Motor neuron (in vitro differentiated cells): ENCODE measurements at regions not wholly inside any gene's neighbourhood (a gene's known extent, or its start where the extent isn't known, plus 50 kb on each side); places are given as distances from the start of the nearest gene placed in this dataset.

ENCODE experiments used
- ATAC-seq, 8 experiments: fragments of 200-7000 bp; cut with Tn5 transposase; replicated peaks in 6 of 8; 2 replicates each; pipeline ENCODE4 v1.8.0; 2021; ENCODE audit warnings: mild to moderate bottlenecking in 8 of 8, moderate library complexity in 8 of 8
- H3K27ac ChIP-seq, 2 donors: fragments of 250-450 bp; sonication (Bioruptor Pico); 2 replicates each; pipeline ENCODE4 v1.9.0; 2021; ENCODE audit warnings: antibody characterized with exemption in 2 of 2, mild to moderate bottlenecking in 2 of 2, moderate library complexity in 1 of 2
- H3K4me1 ChIP-seq, 2 donors: fragments of 250-450 bp; sonication (Bioruptor Pico); replicated peaks in 1 of 2; 2 replicates each; pipeline ENCODE4 v1.6.1; 2021; ENCODE audit warnings: antibody characterized with exemption in 2 of 2, mild to moderate bottlenecking in 2 of 2, moderate library complexity in 1 of 2
- H3K4me3 ChIP-seq, 5 donors: fragments of 250-450 bp; sonication (Bioruptor Pico); 2 replicates each; pipeline ENCODE4 v1.9.0; 2021; ENCODE audit warnings: antibody characterized with exemption in 5 of 5, mild to moderate bottlenecking in 5 of 5, moderate library complexity in 4 of 5
- WGBS, 10 experiments: fragments of 450-650 bp; shearing (Covaris generic); methylation state at CpG; one replicate each; pipeline ENCODE4 v1.0.0; 2022; 5-methylcytosine and 5-hydroxymethylcytosine counted together
- in situ Hi-C, 9 experiments: fragments of 400-800 bp; cut with MboI; loops; one replicate each; pipeline ENCODE4 v1.15.0; 2021; ENCODE audit warnings: low sequenced_read_pairs in 9 of 9, low pct_unique_long_range_greater_than_20kb in 2 of 9; ENCODE audit not compliant: unreplicated experiment in 9 of 9

DNA sequence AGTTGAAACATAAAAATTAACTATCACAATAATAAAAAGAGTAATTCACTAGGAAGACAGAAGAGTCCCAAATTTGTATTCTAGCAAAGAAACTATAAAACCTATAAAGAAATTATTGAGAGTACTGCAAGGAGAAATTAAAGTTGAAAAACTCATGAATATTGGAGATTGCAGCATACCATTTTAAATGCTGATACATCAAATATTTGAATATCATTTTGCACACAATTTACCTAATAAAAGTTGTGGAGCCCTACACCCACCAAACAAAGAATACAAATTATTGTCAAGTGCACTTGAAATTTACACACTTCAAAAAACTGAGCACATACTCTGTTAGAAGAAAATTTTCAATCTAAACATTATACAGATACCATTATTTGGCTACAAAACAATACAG is 531.6 kb upstream of the SMIM21 start:
- no peaks in the 10 kb centered on the region for H3K4me1 ChIP-seq
- in situ Hi-C loops = no loop called here

DNA sequence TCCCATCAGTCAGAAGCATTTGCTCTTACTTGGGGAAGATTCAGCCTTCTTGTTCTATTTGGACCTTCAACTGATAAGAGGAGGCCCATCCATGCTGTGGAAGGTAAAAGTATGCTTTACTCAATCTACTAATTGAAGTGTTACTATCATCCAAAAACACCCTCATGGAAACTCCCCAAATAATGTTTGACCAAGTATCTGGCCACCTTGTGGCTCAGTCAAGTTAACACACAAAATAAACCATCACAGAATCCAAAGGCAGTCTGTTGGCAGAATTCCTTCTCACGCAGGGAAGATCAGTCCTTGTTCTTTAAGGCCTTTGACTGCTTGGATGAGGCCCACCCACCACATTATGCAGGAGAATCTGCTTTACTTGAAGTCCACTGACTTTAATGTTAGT is 531.2 kb upstream of the SMIM21 start:
- in situ Hi-C loops = no loop called here
- Histone ChIP-seq H3K27ac (no peak overlapping the region), H3K4me1 (no peaks in the 10 kb centered on the region), H3K4me3 (no peak overlapping the region)
- 0 to 100% (median 83%) methylated on average over 1 of the region's 1 CpG; no CpG with 5 or more reads in 5 of the 10 experiments for WGBS, 10 experiments
- ATAC-seq = no peak

More for the DNA sequence above, 531.6 kb upstream of the SMIM21 start:
- no peak overlapping the region for H3K4me3 ChIP-seq
- ATAC-seq = no peak
- no peak overlapping the region for H3K27ac ChIP-seq

DNA sequence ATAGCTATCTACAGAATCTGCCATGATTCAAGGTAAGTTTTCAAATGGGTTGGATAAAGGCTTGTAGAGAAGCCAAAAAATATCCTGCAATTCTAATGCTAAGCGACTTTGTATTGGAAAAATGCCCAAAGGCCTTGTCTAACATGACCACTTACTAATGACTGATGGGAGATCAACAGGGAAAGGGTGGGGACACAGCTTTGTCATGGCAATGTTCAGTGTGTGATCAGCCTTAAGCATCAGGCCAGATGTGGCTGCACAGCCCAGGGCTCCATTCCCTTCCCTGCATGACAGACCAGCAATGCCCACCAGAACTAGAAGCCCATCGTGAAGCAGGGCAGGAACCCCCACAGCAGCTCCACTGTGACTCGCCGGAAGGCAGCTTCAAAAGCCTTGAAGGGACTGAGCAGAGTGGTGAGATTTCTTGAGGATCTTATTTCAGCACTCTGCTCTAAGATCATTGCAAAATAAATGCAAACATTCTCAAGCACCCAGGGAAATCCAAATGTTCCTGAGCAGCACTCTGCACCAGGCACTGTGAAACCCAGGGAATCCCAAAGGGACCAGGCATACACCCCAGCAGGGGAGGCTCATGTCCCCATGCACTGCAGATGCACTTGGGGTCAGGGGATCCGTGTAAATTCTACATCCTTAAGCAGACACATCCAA is 517.9 kb upstream of the SMIM21 start:
- Histone ChIP-seq H3K4me1 (no peaks in the 10 kb centered on the region), H3K4me3 (no peak overlapping the region), H3K27ac (no peak overlapping the region)
- WGBS, 10 experiments = 17 to 93% (median 86%) methylated on average over 1 to 4 of the region's 5 CpGs; no CpG with 5 or more reads in 3 of the 10 experiments
- peak in 2 of 8 experiments; percentile 57 to 73 for ATAC-seq
- in situ Hi-C loops = no loop called here

DNA sequence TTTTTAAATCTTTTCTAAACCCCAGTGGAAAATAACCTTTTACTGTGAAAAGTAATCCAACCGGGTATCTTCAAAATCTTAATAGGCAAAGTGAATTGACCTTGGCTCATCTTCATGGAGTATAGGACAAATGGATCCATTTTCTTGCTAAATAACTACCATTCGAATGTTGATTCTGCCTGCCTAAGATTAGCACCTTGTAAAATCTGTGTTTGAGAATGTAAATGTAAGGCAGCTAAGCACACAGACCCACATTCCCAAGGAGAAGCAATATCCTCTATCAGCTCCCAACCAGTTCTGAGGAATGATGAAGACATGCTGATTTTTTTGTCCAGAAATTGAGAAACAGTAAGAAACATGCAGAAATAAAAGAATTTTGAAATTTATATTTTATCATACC is 509.8 kb upstream of the SMIM21 start:
- H3K4me1 ChIP-seq = no peaks in the 10 kb centered on the region
- no peak overlapping the region for H3K4me3 ChIP-seq
- no peak overlapping the region for H3K27ac ChIP-seq
- 0 to 40% (median 18%) methylated on average over 1 to 2 of the region's 2 CpGs for WGBS, 10 experiments
- in situ Hi-C loops = no loop called here
- ATAC-seq = peak in 1 of 8 experiments; percentile 42

DNA sequence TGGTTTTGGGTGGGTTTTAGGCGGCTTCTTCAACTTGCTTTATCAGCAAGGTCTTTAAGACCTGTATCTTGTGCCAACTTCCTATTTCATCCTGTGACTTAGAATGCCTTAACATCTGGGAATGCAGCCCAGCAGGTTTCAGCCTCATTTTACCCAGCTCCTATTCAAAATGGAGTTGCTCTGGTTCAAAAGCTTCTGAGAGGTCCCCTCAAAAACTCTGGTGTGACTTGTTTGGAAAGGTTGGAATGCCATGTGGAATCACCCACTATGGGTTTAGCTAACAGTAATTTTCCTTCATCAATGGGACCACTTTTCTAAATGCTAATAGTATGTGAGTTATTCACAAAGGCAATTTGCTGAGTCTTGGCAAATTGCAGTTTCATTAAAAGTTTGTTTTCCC is 509.4 kb upstream of the SMIM21 start:
- H3K27ac ChIP-seq = no peak overlapping the region
- no peak overlapping the region for H3K4me3 ChIP-seq
- in situ Hi-C loops = no loop called here
- ATAC-seq = no peak
- 17 to 100% (median 100%) methylated on average over 1 of the region's 1 CpG; no CpG with 5 or more reads in 4 of the 10 experiments for WGBS, 10 experiments
- H3K4me1 ChIP-seq = no peaks in the 10 kb centered on the region

DNA sequence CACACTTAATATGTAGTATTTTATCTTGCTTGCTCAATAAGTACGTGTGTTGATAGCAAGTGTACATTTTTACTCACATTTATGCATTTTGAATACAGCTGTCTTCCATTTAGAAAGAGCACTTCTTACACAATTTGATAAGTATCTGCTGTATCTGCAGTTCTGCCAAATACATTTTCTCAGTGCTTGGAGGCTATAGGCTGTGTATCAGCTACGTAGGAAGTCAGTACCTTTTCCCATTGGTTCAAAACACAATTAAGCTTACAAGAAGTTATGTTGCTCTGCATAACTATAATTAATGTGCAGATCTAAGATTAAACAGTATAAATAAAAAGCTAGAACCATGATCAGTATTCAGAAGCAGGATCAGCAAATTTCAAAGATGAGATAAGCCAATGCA is 503.6 kb upstream of the SMIM21 start:
- no peaks in the 10 kb centered on the region for H3K4me1 ChIP-seq
- H3K27ac ChIP-seq = no peak overlapping the region
- in situ Hi-C loops = no loop called here
- WGBS, 10 experiments = 0 to 100% (median 86%) methylated on average over 1 to 2 of the region's 2 CpGs
- no peak overlapping the region for H3K4me3 ChIP-seq
- ATAC-seq = no peak

DNA sequence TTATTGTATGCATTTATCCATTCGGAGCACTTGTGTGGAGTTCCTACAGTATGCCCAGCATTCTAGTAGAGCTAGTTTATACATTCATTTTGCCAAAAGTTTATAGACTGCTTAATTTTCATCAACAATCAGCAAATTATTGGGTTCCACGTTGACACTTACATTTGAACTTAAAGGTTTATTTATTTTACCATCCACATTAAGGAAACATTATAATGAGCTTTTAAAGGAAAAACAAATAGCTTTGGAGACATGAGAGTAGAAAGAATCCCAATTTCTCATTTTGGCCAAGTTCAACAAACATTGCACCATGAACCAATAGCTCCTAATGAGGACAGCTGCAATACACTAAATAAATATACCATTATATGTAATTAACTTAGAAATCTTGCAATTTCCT is 501.2 kb upstream of the SMIM21 start:
- Histone ChIP-seq H3K4me3 (no peak overlapping the region), H3K4me1 (no peaks in the 10 kb centered on the region), H3K27ac (no peak overlapping the region)
- in situ Hi-C loops = no loop called here
- ATAC-seq = no peak
- WGBS, 10 experiments = 20 to 67% (median 52%) methylated on average over 1 to 2 of the region's 2 CpGs; no CpG with 5 or more reads in 1 of the 10 experiments

DNA sequence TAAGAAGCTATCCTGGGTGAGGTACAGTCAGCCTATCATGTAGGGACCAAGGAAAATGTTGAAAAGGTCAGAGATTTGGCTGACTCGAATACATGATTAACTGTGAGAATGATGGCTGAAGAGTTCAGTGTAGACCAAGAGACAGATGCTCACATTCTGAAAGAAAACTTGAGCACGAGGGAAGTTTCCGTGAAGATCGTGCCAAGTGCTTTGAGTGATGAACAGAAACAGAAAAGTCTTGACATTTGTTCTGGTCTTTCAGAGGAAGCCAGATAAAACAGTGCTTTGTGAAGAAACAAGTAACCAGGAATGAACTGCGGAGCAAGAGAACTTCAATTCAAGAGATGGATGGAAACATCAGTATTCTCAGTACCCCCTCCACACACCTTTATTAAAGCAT is 500.3 kb upstream of the SMIM21 start:
- no peak overlapping the region for H3K4me3 ChIP-seq
- H3K4me1 ChIP-seq = no peaks in the 10 kb centered on the region
- no peak for ATAC-seq
- H3K27ac ChIP-seq = no peak overlapping the region
- in situ Hi-C loops = no loop called here
- WGBS, 10 experiments = 6 to 96% (median 82%) methylated on average over 3 to 5 of the region's 5 CpGs; no CpG with 5 or more reads in 1 of the 10 experiments

DNA sequence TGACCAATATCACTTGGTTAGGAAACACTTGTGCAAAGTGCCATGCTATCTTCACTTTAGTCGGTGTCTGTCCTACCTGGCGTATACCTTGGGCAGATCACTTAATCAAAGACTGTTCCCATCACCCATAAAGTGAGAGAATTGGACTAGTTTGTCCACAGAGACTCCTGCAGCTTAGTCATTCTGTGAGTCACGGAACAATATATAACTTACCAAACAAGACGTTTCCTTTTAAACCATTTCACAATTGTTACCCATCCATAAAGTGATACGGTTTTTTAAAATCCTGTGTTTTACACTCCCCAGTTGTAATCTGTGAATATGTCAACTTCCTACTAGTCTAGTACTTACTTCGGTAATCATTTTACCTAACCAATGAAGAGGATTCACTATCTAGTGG is 499.3 kb upstream of the SMIM21 start:
- H3K4me1 ChIP-seq = no peaks in the 10 kb centered on the region
- WGBS, 10 experiments = 36 to 100% (median 95%) methylated on average over 1 to 6 of the region's 6 CpGs

DNA sequence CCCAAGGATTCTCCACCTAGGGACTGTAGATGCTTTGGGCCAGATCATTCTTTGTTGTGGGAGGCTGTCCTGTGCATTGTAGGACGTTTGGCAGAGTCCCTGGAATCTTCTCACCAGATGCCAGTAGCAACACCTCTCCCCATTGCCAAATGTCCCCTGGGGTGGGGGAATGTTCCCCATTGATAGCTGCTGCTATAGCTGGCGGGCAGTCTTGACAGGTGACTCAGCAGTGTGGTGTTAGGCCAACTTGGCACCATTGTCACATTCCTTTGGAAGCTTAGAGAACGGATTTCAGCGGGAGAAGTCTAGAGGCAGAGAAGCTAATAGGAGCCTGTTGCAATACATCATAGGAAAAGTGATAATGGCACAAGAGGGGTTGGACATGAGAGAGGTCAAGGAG is 495.7 kb upstream of the SMIM21 start:
- ATAC-seq = peak in 1 of 8 experiments; percentile 29
- WGBS, 10 experiments = 0 to 100% (median 80%) methylated on average over 2 to 4 of the region's 4 CpGs; no CpG with 5 or more reads in 3 of the 10 experiments
- Histone ChIP-seq H3K4me3 (no peak overlapping the region), H3K4me1 (no peaks in the 10 kb centered on the region), H3K27ac (no peak overlapping the region)
- in situ Hi-C loops = loop anchor here in 1 of 9 experiments (25.0 kb wide), 1 partner anchor 89 kb away; no protein-coding TSS in a partner anchor

More for the DNA sequence above, 499.3 kb upstream of the SMIM21 start:
- Histone ChIP-seq H3K27ac (no peak overlapping the region), H3K4me3 (no peak overlapping the region)
- in situ Hi-C loops = no loop called here
- no peak for ATAC-seq

DNA sequence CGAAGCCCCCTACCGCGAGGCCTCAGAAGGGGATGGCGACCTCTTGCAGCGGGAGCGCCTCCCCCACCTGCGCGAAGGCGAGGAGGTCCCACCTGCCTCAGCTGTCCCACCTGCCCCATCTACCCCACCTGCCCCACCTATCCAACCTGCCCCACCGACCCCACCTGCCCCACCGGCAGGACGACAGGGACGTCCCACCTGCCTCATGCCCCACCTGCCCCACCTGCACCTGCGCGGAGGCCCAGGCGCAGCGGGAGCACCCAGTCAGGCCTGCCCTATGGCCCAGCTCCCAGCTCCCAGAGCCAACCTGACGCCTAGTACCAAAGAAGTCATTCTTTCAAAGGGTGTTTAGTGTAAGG is 489.1 kb upstream of the SMIM21 start:
- Histone ChIP-seq H3K4me3 (peak overlapping the region; percentile 35 to 54 (median 49)), H3K27ac (no peak overlapping the region), H3K4me1 (peaks cover 2% of the 10 kb centered on the region in 2 donors)
- peak in 5 of 8 experiments; percentile 4 to 26 (median 16) for ATAC-seq
- WGBS, 10 experiments = no CpG with 5 or more reads among the region's 18 CpGs
- in situ Hi-C loops = loop anchor here in 1 of 9 experiments (25.0 kb wide), 1 partner anchor 96 kb away; no protein-coding TSS in a partner anchor

DNA sequence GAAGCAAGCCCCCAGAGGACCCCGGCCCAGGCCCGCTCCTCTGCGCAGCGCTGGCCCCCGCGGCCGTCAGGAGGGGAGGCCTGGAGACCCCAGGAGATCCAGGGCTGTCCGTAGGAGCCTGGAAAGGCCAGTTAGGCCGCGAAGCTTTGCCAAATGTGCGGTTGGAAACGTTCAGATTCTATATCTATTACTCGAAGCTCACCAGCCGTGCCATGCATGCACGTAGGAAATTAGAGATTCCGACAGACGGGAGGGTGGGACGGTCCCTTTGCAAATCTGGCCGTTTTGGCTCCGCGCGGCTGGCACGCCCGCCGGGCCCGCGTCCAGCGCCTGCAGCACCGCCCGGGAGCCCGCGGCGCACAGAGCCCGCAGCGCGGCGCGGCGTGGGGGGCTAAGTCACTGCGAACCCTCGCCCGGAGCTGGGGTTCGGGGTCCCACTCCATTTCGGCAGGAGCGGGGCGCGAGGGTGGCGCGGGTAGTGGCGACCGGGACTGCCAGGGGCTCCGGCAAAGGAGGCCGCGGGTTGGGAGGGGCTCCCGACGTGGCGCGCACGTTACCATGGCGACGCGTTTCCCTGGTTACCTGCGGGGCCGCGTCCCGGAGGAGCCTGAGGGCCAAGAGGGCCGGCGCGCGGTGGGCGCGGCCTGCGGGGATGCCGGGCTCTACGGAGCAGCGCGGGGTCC is 488.6 kb upstream of the SMIM21 start:
- no peak overlapping the region for H3K27ac ChIP-seq
- peak; percentile 67 to 98 (median 98) for ATAC-seq
- in situ Hi-C loops = loop anchor here in 1 of 9 experiments (25.0 kb wide), 1 partner anchor 96 kb away; no protein-coding TSS in a partner anchor
- peak overlapping the region; percentile 35 to 54 (median 49) for H3K4me3 ChIP-seq
- WGBS, 10 experiments = 0 to 16% (median 3%) methylated on average over 1 to 18 of the region's 77 CpGs; no CpG with 5 or more reads in 7 of the 10 experiments
- H3K4me1 ChIP-seq = peaks cover 2 to 3% of the 10 kb centered on the region in 2 donors

DNA sequence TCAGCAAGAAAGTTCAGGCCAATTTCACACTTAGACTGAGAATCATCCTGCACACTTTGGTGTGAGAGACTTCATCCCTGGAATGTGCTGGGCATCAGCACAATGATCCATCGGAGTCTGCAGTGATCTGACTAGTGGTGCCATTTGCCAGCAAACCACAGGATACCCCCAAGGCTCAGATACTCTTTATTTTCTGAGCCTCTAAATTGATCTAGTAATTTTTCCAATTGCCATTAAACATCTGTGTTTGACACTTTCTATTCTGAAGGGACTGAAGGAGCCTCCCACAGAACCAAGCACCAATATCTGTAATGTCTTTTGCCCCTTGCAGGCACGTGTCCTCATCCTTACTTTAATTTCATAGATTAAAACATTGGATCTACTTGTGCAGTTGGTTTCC is 485.3 kb upstream of the SMIM21 start:
- WGBS, 10 experiments = 0 to 100% (median 100%) methylated on average over 1 of the region's 2 CpGs; no CpG with 5 or more reads in 5 of the 10 experiments
- in situ Hi-C loops = loop anchor here in 1 of 9 experiments (25.0 kb wide), 1 partner anchor 99 kb away; no protein-coding TSS in a partner anchor

More for the DNA sequence above, 485.3 kb upstream of the SMIM21 start:
- Histone ChIP-seq H3K4me3 (no peak overlapping the region), H3K4me1 (peaks cover 6 to 13% of the 10 kb centered on the region in 2 donors), H3K27ac (no peak overlapping the region)
- ATAC-seq = no peak
